ENCODE measurements at regions not wholly inside any gene's neighbourhood (a gene's known extent, or its start where the extent isn't known, plus 50 kb on each side); places are given as distances from the start of the nearest gene placed in this dataset.

DNA sequence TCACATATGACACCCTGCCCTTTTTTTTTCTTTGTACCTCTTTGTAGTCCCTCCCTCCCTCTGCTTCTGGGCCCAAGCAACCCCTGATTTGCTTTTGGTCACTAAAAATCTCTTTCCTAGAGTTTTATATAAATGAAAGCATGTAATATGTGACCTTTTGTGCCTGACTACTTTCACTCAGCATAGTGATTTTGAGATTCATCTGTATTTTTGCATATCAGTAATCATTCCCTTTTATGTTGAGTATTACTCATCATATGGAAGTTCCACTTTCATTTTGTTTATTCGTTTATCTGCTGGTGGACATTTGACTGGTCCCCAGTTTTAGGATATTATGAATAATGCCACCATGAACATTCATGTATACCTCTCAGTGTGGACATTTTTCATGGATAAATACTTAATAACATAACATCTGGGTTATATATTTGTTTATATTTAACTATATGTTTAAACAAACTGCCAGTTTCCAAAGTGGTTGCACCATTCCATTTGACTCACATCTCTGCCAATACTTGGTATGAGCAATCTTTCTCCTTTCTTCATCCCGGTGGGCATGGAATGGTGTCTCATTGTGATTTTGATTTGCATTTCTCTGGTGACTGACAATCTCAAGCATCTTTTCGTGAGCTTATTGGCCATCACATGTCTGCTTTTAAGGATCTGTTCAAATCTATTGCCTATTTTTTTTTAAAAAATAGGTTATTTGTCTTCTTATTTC is 115.7 kb upstream of the S1PR3 start:
- TF ChIP-seq, protein P1, sequence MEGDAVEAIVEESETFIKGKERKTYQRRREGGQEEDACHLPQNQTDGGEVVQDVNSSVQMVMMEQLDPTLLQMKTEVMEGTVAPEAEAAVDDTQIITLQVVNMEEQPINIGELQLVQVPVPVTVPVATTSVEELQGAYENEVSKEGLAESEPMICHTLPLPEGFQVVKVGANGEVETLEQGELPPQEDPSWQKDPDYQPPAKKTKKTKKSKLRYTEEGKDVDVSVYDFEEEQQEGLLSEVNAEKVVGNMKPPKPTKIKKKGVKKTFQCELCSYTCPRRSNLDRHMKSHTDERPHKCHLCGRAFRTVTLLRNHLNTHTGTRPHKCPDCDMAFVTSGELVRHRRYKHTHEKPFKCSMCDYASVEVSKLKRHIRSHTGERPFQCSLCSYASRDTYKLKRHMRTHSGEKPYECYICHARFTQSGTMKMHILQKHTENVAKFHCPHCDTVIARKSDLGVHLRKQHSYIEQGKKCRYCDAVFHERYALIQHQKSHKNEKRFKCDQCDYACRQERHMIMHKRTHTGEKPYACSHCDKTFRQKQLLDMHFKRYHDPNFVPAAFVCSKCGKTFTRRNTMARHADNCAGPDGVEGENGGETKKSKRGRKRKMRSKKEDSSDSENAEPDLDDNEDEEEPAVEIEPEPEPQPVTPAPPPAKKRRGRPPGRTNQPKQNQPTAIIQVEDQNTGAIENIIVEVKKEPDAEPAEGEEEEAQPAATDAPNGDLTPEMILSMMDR (IDR thresholded peaks at IDR 0.05) = no peak
- TF ChIP-seq POLR2A (IDR thresholded peaks at IDR 0.05; ENCODE audit: low read depth) (no peak), EP300 (IDR thresholded peaks at IDR 0.05) (no peak)
